ENCODE measurements at regions not wholly inside any gene's neighbourhood (a gene's known extent, or its start where the extent isn't known, plus 50 kb on each side); places are given as distances from the start of the nearest gene placed in this dataset.

GRCh38 chr1:239823852-239824251 lies 267.8 kb upstream of the FMN2 start:
- no peak for TF ChIP-seq SMAD4 (CRISPR knock-in tag; IDR thresholded peaks at IDR 0.05)
- no peak for TF ChIP-seq NR2C2 (CRISPR knock-in tag; IDR thresholded peaks at IDR 0.05)
- TF ChIP-seq ZNF396 (CRISPR knock-in tag; IDR thresholded peaks at IDR 0.05; ENCODE audit: borderline replicate concordance) = no peak

Data from WTC11 (cell line).